ENCODE measurements at regions not wholly inside any gene's neighbourhood (a gene's known extent, or its start where the extent isn't known, plus 50 kb on each side); places are given as distances from the start of the nearest gene placed in this dataset.
"Not testable (repeated sequence)": the region's sequence is repeated elsewhere in the genome, so short reads cannot be mapped to it uniquely, and the experiment has no call there.

DNA sequence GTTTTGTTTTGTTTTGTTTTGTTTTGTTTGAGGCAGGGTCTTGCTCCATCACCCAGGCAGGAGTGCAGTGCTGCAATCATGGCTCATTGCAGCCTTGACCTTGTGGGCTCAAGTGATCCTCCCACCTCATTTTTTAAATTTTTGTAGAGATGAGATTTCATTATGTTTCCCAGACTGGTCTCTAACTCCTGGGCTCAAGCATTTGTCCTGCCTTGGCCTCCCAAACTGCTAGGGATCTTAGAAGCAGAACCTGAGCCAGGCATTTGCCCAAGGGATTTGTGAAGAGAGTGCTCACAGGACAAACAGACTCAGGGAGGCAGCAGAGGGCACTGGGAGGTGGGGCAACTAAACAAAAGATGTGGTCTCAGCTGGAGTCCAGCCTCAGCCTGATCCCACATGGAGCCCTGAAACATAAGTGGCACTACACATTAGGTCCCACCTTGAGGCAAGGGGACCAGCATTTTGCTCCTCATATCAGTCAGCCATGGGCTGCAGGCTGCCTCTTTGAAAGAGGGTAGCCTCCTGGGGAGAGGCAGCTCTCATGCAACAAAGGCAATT is 86.2 kb upstream of the CMKLR1 start:
- no peak for DNase-seq (ENCODE audit: extremely low read depth, low read depth)
- no peak overlapping the region for H3K4me3 ChIP-seq (replicated peaks; ENCODE audit: low read depth, low read length)
- no peak for TF ChIP-seq CTCF (IDR thresholded peaks at IDR 0.05; ENCODE audit: low read depth, low read length, missing control alignments)

DNA sequence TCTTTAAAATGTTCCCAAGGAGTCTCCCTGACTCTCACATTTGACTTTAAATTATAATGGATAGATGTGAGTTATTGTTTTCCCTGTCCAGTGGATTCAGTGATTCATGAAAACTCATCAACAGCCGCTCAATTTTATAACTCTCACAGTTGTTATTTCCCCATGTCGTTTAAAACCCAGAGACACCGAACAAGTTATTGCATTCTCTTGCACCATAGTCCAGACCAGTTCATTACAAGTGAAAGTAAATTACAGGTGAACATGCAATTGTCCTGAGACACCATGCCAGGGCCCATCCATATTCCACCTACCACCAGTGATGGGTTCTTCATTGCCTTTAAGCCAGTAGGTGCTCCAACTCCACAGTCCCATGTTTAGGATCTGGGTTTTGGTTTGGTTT is 85.7 kb upstream of the CMKLR1 start:
- no peak overlapping the region for H3K4me3 ChIP-seq (replicated peaks; ENCODE audit: low read depth, low read length)
- TF ChIP-seq CTCF (IDR thresholded peaks at IDR 0.05; ENCODE audit: low read depth, low read length, missing control alignments), result no peak
- DNase-seq (ENCODE audit: extremely low read depth, low read depth), result no peak

- DNase-seq (ENCODE audit: extremely low read depth, low read depth), result no peak
- no peak for TF ChIP-seq CTCF (IDR thresholded peaks at IDR 0.05; ENCODE audit: low read depth, low read length, missing control alignments)
- no peak overlapping the region for H3K4me3 ChIP-seq (replicated peaks; ENCODE audit: low read depth, low read length)
These were observed 84.9 kb upstream of the CMKLR1 start for GRCh38 chr12:108424026-108424425.

DNA sequence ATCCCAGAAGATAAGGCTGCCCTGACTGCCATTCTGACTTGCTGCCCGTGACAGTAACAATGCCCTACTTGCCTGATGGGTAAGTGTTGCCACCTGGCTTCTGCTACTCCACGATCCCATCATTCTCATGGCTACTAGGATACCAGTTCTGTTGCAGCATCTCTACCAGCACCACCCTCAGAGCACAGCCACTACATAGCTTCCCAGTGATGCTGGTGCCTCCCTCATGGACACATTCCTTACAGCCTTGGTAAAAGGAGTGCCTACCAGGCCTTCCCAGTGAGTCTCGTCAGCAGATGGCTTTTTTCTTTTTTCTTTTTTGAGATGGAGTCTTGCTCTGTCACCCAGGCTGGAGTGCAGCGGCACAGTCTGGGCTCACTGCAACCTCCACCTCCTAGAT is 84.4 kb upstream of the CMKLR1 start:
- TF ChIP-seq CTCF (IDR thresholded peaks at IDR 0.05; ENCODE audit: low read depth, low read length, missing control alignments), result no peak
- H3K4me3 ChIP-seq (replicated peaks; ENCODE audit: low read depth, low read length), result no peak overlapping the region
- no peak for DNase-seq (ENCODE audit: extremely low read depth, low read depth)

DNA sequence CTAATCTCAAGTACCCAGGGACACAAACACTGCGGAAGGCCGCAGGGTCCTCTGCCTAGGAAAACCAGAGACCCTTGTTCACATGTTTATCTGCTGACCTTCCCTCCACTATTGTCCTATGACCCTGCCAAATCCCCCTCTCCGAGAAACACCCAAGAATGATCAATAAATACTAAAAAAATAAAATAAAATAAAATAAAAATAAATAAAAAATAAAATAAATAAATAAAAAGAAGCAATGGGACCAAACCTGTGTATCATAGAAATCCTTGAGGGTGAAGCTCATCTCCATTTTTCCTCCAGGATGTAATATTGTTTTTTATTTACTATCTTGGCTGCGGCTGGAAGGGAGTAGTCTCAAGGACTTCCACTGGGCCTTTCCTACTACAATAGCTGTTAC is 82.0 kb upstream of the CMKLR1 start:
- H3K4me3 ChIP-seq (replicated peaks; ENCODE audit: low read depth, low read length); DNase-seq (ENCODE audit: extremely low read depth, low read depth): not testable (repeated sequence)

DNA sequence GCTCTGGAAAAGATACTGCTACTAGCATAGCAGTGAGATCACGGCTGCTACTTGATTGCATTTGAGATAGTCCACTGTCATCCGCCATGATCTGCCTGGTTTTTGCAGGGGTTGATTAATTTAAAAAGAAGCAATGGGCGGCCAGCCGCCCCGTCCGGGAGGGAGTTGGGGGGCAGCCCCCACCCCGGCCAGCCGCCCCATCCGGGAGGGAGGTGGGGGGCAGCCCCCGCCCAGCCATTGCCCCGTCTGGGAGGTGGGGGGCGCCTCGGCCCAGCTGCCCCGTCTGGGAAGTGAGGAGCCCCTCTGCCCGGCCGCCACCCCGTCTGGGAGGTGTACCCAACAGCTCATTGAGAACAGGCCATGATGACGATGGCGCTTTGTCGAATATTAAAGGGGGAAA is 81.3 kb upstream of the CMKLR1 start:
- DNase-seq (ENCODE audit: extremely low read depth, low read depth); H3K4me3 ChIP-seq (replicated peaks; ENCODE audit: low read depth, low read length): not testable (repeated sequence)

DNA sequence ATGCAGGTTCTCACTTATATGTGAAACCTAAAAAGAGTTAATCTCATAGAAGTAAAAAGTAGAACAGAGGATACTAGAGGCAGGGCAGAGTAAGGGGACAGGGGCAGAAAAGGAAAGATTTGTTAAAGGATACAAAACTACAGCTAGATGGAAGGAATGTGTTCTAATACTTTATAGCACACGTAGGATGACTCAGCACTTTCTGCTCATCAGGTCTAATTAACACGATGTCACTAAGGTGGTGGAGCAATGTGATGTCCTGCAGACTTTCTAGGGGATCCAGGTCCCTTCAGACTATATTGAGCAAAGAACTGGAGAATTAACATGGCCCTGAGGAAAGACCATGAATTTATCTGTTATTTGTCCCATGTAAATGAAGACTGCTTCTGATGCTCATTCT is 80.8 kb upstream of the CMKLR1 start:
- DNase-seq (ENCODE audit: extremely low read depth, low read depth), result no peak
- H3K4me3 ChIP-seq (replicated peaks; ENCODE audit: low read depth, low read length), result no peak overlapping the region
- TF ChIP-seq CTCF (IDR thresholded peaks at IDR 0.05; ENCODE audit: low read depth, low read length, missing control alignments), result no peak

- no peak overlapping the region for H3K4me3 ChIP-seq (replicated peaks; ENCODE audit: low read depth, low read length)
- no peak for TF ChIP-seq CTCF (IDR thresholded peaks at IDR 0.05; ENCODE audit: low read depth, low read length, missing control alignments)
- DNase-seq (ENCODE audit: extremely low read depth, low read depth), result no peak
These were observed 79.2 kb upstream of the CMKLR1 start for GRCh38 chr12:108418164-108418890.
